Erythroblast (primary cell): ENCODE measurements at regions not wholly inside any gene's neighbourhood (a gene's known extent, or its start where the extent isn't known, plus 50 kb on each side); places are given as distances from the start of the nearest gene placed in this dataset.
"Not testable (repeated sequence)": the region's sequence is repeated elsewhere in the genome, so short reads cannot be mapped to it uniquely, and the experiment has no call there.

Source experiments
- DNase-seq, 2 experiments: peaks; one replicate each; lab custom pipeline; 2025; lab: John Stamatoyannopoulos, UW
- GATA1 ChIP-seq: IDR thresholded peaks from 2 replicates; pipeline ENCODE4 v1.6.1; 2011; ENCODE audit warnings: low read depth, mild to moderate bottlenecking, control low read depth, low read length, moderate library complexity
- POLR2A ChIP-seq: IDR thresholded peaks from 2 replicates; pipeline ENCODE4 v1.6.1; 2011; ENCODE audit warnings: mild to moderate bottlenecking, low read length

- no peak for DNase-seq
- no peak for TF ChIP-seq POLR2A
Measured at GRCh38 chr11:97611345-97611744, 1221.5 kb downstream of the JRKL start.

- DNase-seq = no peak
- TF ChIP-seq POLR2A (no peak), GATA1 (no peak)
Measured at GRCh38 chr11:97614606-97615005, 1224.8 kb downstream of the JRKL start.

- TF ChIP-seq GATA1 (no peak), POLR2A (no peak)
- no peak for DNase-seq
Measured at GRCh38 chr11:97615546-97615945, 1225.7 kb downstream of the JRKL start.

- TF ChIP-seq GATA1 = no peak
- TF ChIP-seq POLR2A = no peak
- no peak for DNase-seq
Measured at GRCh38 chr11:97617031-97617430, 1227.2 kb downstream of the JRKL start.

- TF ChIP-seq POLR2A (no peak), GATA1 (no peak)
Measured at GRCh38 chr11:97620007-97620406, 1230.2 kb downstream of the JRKL start.

GRCh38 chr11:97621282-97621681 lies 1231.5 kb downstream of the JRKL start:
- TF ChIP-seq GATA1 = no peak
- no peak for TF ChIP-seq POLR2A
- no peak for DNase-seq

More at GRCh38 chr11:97620007-97620406, 1230.2 kb downstream of the JRKL start:
- DNase-seq = no peak

GRCh38 chr11:97622795-97623194 lies 1233.0 kb downstream of the JRKL start:
- DNase-seq = no peak
- TF ChIP-seq GATA1 = no peak
- no peak for TF ChIP-seq POLR2A

GRCh38 chr11:97636741-97637140 lies 1246.9 kb downstream of the JRKL start:
- DNase-seq = not testable (repeated sequence)

- no peak for DNase-seq
- no peak for TF ChIP-seq GATA1
- TF ChIP-seq POLR2A = no peak
Measured at GRCh38 chr11:97637701-97638100, 1247.9 kb downstream of the JRKL start.

- TF ChIP-seq POLR2A (no peak), GATA1 (no peak)
- no peak for DNase-seq
Measured at GRCh38 chr11:97638641-97639224, 1248.9 kb downstream of the JRKL start.

GRCh38 chr11:97641988-97642387 lies 1252.2 kb downstream of the JRKL start:
- TF ChIP-seq POLR2A (no peak), GATA1 (no peak)
- no peak for DNase-seq

GRCh38 chr11:97645736-97646135 lies 1255.9 kb downstream of the JRKL start:
- no peak for TF ChIP-seq GATA1
- no peak for TF ChIP-seq POLR2A
- no peak for DNase-seq

GRCh38 chr11:97656356-97656755 lies 1266.5 kb downstream of the JRKL start:
- TF ChIP-seq GATA1 (no peak), POLR2A (no peak)
- no peak for DNase-seq

GRCh38 chr11:97657852-97658251 lies 1268.0 kb downstream of the JRKL start:
- no peak for TF ChIP-seq POLR2A
- TF ChIP-seq GATA1 = no peak
- no peak for DNase-seq

- no peak for DNase-seq
- TF ChIP-seq GATA1 = no peak
- TF ChIP-seq POLR2A = no peak
Measured at GRCh38 chr11:97667057-97667456, 1277.2 kb downstream of the JRKL start.
